KMS-11 (cell line): ENCODE measurements at regions not wholly inside any gene's neighbourhood (a gene's known extent, or its start where the extent isn't known, plus 50 kb on each side); places are given as distances from the start of the nearest gene placed in this dataset.

Experiments
- H2AFZ ChIP-seq: fragments of 200-600 bp; sonication (generic); 2 replicates; pipeline ENCODE4 v1.6.1; 2016; ENCODE audit warnings: antibody characterized with exemption, mixed run types, low read depth
- H3K27ac ChIP-seq: fragments of 200-600 bp; sonication (generic); 2 replicates; pipeline ENCODE4 v1.6.1; 2016; ENCODE audit warnings: mild to moderate bottlenecking, mixed run types
- H3K27me3 ChIP-seq: fragments of 200-600 bp; sonication (generic); 2 replicates; pipeline ENCODE4 v1.6.1; 2017; ENCODE audit warnings: mild to moderate bottlenecking, low read depth, mixed run types, moderate library complexity; ENCODE audit not compliant: insufficient read depth
- H3K36me3 ChIP-seq: fragments of 200-600 bp; sonication (generic); 2 replicates; pipeline ENCODE4 v1.6.1; 2017; ENCODE audit warnings: mild to moderate bottlenecking, mixed run types; ENCODE audit not compliant: insufficient read depth
- H3K4me1 ChIP-seq: fragments of 200-600 bp; sonication (generic); 2 replicates; pipeline ENCODE4 v1.6.1; 2016; ENCODE audit warnings: mild to moderate bottlenecking, low read depth, mixed run types; ENCODE audit not compliant: poor library complexity, severe bottlenecking
- H3K4me2 ChIP-seq: fragments of 200-600 bp; sonication (generic); 2 replicates; pipeline ENCODE4 v1.7.0; 2016; ENCODE audit warnings: mild to moderate bottlenecking, mixed run types
- H3K4me3 ChIP-seq: fragments of 200-600 bp; sonication (generic); IDR thresholded peaks from 2 replicates; pipeline ENCODE4 v1.6.1; 2017; ENCODE audit warnings: low read depth, low read length, mixed read lengths; ENCODE audit not compliant: insufficient read depth
- H3K79me2 ChIP-seq: fragments of 200-600 bp; sonication (generic); 2 replicates; pipeline ENCODE4 v1.6.1; 2016; ENCODE audit warnings: low read depth, mixed run types; ENCODE audit not compliant: insufficient read depth
- H3K9ac ChIP-seq: fragments of 200-600 bp; sonication (generic); 2 replicates; pipeline ENCODE4 v1.6.1; 2016; ENCODE audit warnings: mild to moderate bottlenecking, mixed run types
- H4K20me1 ChIP-seq: fragments of 200-600 bp; sonication (generic); 2 replicates; pipeline ENCODE4 v1.6.1; 2016; ENCODE audit warnings: mild to moderate bottlenecking, mixed run types; ENCODE audit not compliant: insufficient read depth
- TF ChIP-seq, protein P1 (sequence below): fragments of 200-600 bp; sonication (generic); conservative IDR thresholded peaks from 2 replicates; pipeline ENCODE4 v1.6.1; 2017; ENCODE audit warnings: low read depth, mild to moderate bottlenecking, antibody characterized with exemption, low read length, moderate library complexity, mixed read lengths

DNA sequence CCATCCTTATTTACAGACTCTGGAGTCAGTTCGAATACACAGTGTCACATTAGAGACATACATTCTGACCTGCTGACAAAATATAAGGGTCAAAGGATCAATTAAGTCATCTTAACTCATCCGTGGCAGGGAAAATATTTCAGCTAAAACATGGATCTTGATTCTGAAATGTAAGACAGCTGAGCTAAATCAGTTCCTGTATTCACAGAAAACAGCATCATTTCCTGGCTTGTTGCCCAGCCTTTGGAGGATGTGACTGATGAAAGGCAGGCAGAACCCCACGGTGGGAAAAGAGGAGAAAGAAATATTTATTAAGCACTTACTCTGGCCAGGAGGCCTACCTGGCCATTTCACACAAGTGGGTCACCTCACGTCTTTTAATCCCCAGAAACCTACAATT, 101.9 kb downstream of the GAS2L3 start:
- Histone ChIP-seq H3K27me3 (no peaks in the 10 kb centered on the region), H3K9ac (no peak overlapping the region), H4K20me1 (no peaks in the 10 kb centered on the region), H3K27ac (no peak overlapping the region), H3K4me1 (peaks cover 34% of the 10 kb centered on the region), H3K79me2 (no peaks in the 10 kb centered on the region), H3K4me3 (no peak overlapping the region), H3K36me3 (no peaks in the 10 kb centered on the region), H2AFZ (no peak overlapping the region), H3K4me2 (no peak overlapping the region)
- TF ChIP-seq, protein P1, sequence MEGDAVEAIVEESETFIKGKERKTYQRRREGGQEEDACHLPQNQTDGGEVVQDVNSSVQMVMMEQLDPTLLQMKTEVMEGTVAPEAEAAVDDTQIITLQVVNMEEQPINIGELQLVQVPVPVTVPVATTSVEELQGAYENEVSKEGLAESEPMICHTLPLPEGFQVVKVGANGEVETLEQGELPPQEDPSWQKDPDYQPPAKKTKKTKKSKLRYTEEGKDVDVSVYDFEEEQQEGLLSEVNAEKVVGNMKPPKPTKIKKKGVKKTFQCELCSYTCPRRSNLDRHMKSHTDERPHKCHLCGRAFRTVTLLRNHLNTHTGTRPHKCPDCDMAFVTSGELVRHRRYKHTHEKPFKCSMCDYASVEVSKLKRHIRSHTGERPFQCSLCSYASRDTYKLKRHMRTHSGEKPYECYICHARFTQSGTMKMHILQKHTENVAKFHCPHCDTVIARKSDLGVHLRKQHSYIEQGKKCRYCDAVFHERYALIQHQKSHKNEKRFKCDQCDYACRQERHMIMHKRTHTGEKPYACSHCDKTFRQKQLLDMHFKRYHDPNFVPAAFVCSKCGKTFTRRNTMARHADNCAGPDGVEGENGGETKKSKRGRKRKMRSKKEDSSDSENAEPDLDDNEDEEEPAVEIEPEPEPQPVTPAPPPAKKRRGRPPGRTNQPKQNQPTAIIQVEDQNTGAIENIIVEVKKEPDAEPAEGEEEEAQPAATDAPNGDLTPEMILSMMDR: no peak

DNA sequence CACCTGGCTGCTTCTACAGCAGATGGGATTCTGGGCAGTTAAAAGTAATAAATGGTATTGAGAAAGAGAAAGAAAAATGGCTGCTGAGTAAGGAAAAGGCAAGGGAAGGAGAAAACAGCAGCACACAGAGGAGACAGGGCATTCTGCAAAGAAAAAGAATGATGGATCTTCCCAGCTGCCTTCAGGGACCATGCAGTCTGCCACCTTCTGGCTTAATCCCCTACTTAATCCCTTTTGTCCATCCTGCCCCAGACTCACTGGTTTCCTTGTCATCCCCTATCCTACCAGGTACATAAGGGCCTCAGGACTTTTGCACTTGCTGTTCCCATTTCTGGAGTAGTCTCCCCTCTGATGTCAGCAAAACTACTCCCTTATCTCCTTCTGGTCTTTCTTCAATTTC, 107.6 kb downstream of the GAS2L3 start:
- Histone ChIP-seq H3K4me2 (no peak overlapping the region), H2AFZ (no peak overlapping the region), H3K36me3 (no peaks in the 10 kb centered on the region)

DNA sequence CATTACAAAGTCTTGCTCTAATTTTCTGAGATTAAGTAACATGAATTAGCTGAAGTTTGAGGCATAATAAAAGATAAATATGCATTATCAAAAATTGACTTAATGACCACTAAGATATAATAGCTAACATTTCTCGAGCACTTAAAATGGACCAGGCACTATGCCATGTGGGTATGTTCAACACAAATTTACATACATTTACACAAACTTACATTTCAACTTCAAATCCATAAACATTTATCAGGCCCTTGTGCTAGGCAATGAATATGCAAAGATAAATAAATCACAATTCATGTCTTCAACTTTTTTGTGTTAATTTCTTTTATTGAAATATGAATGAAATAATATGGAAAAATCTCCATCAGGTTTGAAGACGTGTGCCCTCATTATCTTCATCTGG, 108.7 kb downstream of the GAS2L3 start:
- H3K4me2 ChIP-seq: no peak overlapping the region
- H4K20me1 ChIP-seq: no peaks in the 10 kb centered on the region
- TF ChIP-seq, protein P1: no peak
- no peak overlapping the region for H3K27ac ChIP-seq
- H3K36me3 ChIP-seq: no peaks in the 10 kb centered on the region
- no peak overlapping the region for H2AFZ ChIP-seq
- H3K9ac ChIP-seq: no peak overlapping the region
- H3K79me2 ChIP-seq: no peaks in the 10 kb centered on the region
- H3K27me3 ChIP-seq: no peaks in the 10 kb centered on the region
- no peaks in the 10 kb centered on the region for H3K4me1 ChIP-seq
- no peak overlapping the region for H3K4me3 ChIP-seq

More for the DNA sequence above, 107.6 kb downstream of the GAS2L3 start:
- Histone ChIP-seq H3K4me1 (no peaks in the 10 kb centered on the region), H4K20me1 (no peaks in the 10 kb centered on the region), H3K79me2 (no peaks in the 10 kb centered on the region), H3K27me3 (no peaks in the 10 kb centered on the region), H3K9ac (no peak overlapping the region), H3K27ac (no peak overlapping the region), H3K4me3 (no peak overlapping the region)
- TF ChIP-seq, protein P1: no peak

DNA sequence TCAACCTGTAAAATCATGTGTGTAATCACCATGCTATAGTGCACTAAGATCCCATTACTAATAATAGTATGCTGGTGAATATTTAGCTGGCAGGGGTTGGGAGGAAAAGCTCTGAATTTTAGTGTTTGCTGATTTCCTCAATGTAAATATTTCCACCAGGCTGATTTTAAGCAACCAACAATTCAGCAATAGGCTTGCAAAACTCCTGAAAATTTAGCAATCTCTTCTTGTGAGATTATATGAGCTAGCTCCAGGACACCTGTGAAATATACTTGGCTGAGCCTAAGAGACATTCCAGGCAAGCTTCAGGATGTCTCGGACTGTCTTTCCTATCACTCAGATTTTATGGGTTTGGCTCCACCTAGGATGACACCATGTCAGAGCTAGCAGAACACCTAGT, 106.9 kb upstream of the ANO4 start:
- H3K27me3 ChIP-seq: no peaks in the 10 kb centered on the region
- H3K27ac ChIP-seq: no peak overlapping the region
- no peaks in the 10 kb centered on the region for H3K79me2 ChIP-seq
- H3K4me2 ChIP-seq: no peak overlapping the region
- H3K4me3 ChIP-seq: no peak overlapping the region
- H4K20me1 ChIP-seq: no peaks in the 10 kb centered on the region
- H3K9ac ChIP-seq: no peak overlapping the region
- H3K36me3 ChIP-seq: no peaks in the 10 kb centered on the region
- no peak overlapping the region for H2AFZ ChIP-seq
- peaks cover 18% of the 10 kb centered on the region for H3K4me1 ChIP-seq
- TF ChIP-seq, protein P1: no peak
